Medulla oblongata (tissue), 1 donor: ENCODE measurements at regions not wholly inside any gene's neighbourhood (a gene's known extent, or its start where the extent isn't known, plus 50 kb on each side); places are given as distances from the start of the nearest gene placed in this dataset.

Experiments used
- DNase-seq: peaks from one replicate; pipeline ENCODE4 v3.0.0-alpha.2; 2015; ENCODE audit errors: extremely low spot score

DNA sequence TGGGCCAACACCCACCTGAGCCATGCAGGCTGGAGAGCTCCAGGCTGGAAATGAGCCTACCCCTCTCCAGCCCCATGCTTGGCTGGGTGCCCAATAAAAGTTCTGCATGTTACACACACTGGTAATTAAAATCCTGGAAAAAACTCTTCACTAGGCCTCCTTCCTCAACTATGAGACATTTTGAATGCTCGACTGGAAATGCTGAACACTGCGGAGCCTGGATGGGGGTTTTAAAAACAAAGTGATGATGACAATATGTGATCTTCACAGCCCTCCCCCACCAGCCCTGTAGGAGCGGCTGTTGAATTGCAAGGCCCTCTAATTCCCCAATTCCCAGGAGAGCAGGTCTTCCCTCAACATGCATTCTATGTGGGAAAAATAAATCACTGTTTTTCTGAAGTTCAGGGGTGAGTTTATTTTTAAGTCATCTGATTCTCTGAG lies 179.2 kb downstream of the TTC32 start:
- DNase-seq, result no peak

DNA sequence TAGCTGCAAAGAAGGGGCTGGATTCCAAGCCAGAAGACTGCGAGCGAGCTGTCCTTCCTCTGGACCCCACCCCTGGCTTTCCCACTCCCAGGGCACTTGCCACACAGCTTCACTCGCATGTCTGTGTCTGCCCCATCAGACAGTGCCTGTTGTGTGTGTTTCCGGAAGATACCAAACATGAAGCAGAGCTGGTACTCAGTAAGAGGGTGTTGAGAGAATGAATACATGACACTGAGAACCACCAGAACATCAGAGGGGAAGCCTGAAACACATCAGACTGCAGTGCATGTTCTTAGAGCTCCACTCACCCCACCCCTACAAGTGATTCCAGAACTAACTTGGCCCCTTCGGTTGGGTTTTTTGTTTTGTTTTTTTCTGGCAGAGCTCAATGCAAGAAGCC lies 181.5 kb downstream of the TTC32 start:
- no peak for DNase-seq

DNA sequence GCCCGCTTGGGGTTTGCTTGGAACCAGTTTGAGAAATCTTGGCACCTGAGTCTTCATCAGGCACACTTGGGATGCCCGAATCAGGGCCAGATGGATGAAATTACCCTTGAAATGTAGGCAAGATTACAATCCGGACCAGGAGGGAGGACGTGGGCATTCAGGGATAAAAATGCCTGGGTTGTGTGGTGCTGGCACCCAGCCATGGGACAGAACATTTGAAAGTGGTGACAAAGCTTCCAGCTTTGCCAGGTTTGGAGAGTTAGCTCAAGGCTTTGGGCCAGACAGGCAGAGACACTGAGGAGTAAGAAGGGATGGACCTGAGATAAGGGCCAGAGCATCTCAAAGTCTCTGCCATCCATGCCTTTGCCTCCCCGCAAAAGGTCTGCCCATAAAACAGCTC lies 182.2 kb downstream of the TTC32 start:
- no peak for DNase-seq

DNA sequence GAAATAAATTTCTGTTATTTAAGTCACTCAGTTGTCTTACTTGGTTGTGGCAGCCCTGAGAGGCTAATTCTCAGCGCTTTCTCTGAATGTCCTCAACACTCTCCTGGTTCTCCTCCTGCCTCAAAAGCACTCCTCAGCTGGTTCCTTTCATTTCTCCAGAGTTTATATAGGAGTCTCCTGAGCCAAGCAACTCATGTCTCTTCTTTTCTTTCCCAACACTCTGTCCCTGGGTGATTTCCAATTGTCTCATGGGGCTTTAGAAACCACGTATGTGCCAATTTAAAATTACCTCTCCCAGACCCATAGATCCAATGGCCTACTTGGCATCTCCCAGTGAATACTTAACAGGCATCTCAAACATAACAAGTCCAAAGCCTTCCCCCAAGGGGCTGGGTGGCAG lies 184.3 kb downstream of the TTC32 start:
- no peak for DNase-seq

DNA sequence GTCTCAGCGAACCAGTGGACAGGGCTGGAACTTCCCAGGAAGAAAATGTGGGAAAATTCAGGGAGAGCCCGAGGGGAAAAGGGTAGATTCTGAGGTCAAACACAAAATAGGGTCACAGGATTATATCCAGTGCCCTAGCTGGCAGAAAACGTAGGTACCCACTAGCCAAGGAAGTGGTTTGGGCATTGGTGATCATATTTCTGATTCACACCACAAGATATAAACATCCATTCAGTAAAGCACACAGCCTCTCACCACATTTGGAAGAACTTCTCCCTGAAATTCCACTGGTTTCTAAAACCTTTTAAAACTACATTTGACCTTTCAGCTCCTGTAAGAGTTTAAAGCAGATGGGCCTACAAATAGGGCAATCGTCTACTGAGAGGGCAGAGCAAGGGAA lies 186.9 kb downstream of the TTC32 start:
- DNase-seq, result no peak

DNA sequence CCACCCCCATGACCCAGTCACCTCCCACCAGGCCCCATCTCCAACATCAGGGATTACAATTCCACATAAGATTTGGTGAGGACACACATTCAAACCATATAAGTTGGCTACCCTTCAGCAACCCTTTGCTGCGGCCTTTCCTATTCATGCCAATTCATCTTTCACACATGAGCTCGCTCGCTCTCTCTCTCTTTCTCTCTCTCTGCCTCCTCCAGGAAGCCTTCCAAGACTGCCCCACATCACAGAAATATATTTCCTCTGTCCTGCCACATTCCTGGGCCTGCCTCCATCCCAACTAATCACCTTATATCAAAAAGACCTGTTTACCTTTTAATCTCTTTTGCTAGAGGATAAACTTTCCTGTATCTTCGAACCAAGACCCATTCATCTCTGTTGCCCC lies 188.9 kb downstream of the TTC32 start:
- DNase-seq, result no peak

DNA sequence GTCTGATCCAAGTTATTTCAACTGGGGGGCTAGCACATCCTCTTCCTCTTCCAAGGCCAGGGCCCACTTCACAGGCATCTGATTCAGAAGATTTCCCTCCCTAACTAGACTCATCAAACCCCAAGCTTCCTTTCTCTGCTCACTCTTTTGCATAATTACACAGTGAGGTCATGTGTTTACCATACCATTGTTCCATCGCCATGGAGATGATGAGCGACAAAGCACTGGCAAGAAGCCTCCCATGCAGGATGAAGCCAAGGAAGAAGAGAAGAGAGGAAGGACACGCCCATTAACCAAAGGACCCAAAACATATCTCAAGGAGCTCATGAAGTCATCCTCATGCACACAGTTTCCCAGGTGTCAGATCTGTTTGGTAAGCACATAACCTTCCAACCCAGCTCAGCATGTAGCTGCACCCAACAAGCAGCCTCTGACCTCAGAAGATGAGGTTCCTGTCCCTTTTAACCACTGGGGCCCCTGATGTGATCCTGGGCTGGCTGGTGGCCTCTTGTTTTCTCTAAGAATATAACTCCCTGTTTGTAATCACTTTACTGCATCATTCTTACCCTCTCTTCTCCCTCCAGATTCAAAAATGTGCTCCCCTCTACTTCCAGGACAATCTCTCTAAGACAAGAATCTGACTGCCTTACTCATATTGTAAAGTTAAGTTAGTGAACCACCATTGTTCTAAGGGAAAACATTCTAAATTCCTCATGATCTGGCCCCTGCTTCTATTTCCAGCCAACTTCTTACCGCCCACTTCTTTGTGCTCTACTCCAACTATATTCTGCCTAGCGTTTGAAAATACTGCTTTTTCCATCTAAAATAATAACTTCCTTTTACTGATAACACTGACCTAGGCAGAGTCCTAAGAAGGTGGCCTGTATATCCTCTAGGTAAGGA lies 190.1 kb downstream of the TTC32 start:
- DNase-seq, result peak; percentile 19

DNA sequence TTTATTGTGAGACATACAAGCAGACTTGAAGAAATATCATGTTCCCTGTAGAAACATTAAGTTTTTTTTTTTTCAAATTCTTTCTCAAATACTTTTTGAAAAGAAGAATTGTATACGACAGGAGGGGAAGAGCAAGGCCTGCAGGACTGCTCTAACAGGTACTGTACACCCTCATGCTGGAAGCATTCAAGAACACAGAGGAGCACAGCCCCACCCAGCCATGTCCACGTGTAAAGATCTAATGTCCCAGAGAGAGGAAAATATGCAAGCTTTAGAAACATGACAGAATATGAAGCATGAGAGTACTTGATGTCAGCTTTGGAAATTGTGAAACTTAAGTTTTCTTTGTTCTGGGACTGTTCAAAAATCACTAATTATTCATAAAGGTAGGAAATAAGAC lies 191.6 kb downstream of the TTC32 start:
- no peak for DNase-seq

DNA sequence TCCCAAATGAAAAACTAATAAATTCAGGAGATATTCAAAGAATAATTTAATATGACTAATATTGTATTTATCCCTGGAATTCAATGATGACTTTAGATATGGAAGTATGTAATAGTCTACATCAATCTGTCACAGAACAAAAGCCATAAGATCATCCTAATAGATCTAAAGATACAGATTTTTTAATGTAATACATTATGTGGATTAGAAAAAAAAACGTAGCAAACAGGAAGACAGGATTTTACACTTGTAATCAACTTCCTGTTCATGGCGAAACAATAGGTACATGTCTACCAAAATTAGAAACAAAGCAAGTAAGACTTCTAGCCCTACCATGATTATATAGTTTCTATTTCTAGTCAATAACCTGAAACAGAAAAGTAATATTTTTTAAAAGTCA lies 192.2 kb downstream of the TTC32 start:
- no peak for DNase-seq

DNA sequence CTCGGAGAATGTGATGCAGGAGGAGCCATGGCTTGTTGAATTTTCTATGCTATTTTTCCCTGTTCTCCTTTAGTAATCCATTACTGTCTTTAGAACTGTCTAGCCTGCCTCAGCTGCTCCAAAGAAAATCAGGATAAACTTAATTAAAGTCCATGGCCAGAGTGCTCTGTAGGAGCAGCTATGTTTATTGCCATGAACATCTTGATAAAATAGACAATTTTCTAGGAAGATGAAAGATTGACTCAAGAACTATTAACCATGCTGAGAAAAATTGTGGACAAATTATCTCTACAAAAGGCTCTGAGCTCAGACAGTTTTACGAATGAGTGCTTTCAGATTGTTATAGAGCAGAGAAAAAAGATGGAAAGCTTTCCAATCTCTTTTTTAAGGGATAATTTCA lies 193.0 kb downstream of the TTC32 start:
- no peak for DNase-seq

DNA sequence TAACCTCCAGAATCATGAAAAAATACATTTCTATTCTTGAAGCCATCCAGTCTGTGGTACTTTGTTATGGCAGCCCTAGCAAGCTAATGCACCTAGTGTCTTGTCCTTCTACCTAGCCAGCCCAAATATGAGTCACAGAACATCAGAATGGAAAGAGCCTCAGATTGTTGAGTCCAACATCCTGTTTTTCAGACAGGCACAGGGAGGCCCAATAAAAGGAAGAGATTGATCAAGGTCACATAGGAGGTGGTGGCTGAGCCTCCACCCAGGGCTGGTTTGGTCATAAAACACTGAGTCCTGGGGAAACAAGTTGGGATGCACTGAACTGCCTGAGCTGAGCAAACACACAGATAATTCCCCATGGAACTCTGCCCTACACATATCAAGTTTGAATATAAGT lies 195.5 kb downstream of the TTC32 start:
- DNase-seq, result no peak

DNA sequence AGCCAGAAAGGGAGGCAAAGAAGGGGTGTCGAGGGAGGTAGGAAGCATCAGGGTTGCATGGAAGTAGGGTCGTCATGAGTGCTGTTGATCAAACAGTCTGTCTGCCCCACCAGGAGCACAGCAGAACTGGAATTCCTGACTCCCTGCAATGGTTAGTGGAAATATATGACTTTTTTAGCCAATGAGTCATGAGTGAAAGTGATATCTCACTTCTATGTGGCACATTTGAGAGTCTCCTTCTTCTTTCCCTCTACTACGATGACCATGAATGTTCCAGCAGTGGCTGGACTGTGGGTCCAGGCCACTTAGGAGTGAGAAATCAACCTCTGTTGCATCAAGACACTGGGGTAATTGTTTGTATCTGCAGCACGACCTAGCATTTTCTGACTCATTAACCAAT lies 199.5 kb downstream of the TTC32 start:
- no peak for DNase-seq

DNA sequence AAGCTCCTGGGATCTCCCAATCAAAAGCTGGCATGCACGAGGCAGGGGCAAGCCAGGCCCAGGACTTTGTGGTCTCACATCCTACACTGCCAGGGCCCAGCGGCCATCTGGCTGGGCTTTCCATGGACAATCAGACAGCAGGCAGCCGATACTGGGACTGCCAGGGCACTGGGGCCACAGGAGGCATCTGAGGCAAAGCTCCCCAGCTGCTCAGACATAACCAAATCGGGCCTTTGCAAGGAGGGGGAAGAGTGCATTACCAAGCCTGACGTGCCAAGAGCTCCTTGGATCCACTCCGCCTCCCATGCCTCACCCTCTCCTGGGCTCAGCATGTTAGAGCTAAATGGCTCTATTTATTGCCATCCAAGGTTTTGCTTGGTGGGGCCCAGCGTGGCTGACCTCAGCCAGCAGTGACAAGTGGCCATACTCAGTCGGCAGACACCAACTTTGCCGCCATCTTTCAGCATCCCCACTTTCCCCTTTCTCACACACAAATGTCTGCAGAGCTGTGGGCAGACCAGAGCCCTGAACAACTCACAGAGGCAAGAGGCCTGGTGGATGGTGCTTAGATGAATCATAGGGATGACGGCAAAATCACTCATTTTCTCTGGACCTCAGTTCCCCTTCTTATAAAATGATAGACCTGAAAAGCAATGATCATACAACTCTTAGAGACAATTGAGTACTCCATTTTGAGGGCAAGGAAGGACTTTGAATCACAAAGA lies 200.8 kb downstream of the TTC32 start:
- no peak for DNase-seq

DNA sequence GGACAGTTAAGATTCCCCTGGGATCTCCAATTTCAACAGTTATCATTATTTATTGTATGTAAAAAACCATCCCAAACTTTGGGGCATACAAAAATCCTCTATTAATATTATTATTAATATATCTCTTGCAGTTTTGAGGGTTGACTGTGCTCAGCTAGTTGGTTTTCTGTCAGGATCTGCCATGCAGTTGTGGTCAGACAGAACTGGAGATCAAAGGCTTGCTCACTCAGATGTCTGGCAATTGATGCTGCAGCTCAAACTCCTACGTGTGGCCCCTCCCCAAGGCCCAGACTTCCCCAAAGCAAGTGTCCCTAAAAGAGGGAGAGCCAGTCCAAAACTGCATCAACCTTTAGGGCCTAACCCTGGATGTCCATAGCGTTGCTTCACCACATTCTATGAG lies 204.7 kb downstream of the TTC32 start:
- no peak for DNase-seq

DNA sequence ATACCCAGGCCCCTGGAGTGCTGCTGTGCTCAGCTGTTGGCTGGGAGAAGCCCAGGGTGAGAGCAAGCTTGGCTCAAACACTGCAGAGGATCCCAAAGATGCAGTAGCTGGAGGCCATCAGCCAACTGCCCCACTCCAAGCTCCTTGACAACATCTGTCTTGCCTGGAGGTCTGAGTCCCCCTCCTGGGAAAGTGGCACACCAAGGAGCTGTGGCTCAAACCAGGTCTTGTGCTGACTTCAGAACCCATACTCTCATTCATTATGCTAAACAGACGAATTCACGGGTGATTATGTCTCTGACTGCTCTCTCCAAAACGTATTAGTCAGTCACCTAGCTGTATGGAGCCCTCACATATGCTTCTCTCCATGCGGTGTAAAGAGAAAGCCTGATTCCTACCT lies 206.1 kb downstream of the TTC32 start:
- DNase-seq, result no peak

DNA sequence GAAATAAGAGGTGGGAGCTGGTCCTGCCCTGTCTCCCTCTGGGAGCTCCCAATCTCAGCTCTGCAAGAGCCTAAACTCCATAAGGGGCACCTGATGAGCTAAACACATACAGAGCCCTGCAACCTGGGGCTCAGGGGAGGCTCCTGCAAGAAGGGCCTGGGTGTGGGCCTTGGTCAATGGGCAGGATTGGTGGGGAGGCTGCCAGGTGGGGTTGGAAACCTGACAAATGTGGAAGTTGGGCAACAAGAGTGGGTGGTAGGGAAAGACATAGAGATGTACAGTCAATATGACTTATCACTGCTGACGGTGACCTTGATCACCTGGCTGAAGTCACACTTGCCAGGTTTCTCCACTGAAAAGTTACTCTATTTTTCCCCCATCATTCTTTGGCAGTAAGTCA lies 209.9 kb downstream of the TTC32 start:
- DNase-seq, result no peak

DNA sequence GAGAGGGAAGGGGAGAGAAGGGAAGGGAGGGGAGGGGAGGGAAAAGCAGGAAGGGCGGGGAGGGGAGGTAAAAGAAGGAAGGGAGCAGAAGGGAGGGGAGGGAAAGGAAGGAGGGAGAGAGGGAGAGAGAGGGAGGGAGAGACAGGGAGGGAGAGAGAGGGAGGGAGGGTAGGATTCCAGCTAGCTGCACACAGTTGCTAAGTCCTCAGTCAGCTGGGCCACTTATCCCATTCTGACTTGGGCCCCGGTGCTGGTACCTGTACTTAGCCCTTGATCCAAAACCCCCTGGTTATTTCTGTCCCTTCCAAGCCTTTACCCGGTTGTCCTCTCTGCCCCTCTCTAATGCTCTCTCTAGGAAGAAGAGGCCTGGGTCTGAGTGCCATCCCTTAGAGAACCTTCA lies 211.4 kb downstream of the TTC32 start:
- DNase-seq, result no peak

DNA sequence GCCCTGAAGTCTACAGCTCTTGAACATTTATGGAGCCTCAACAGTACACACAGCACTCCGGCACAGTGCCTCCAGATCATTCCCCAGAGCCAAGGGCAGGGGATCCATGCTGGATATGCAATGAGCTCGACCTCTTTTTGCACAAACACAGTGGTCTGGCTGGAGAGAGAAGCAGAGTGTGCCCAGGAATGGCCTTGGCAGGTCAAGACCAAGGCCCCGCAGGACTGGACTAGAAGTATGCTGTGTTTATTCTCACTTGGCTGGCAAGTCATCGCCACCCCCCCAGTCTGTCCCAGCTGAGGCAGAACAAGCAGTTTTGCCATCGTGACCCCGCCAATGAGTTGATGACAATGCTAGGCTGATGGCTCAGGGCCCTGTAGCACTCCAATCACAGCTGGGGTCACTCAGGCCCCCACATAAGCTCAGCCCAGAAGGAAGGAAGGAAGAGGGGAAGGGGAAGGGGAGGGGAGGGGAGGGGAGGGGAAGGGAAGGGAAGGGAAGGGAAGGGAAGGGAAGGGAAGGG lies 212.1 kb downstream of the TTC32 start:
- no peak for DNase-seq

DNA sequence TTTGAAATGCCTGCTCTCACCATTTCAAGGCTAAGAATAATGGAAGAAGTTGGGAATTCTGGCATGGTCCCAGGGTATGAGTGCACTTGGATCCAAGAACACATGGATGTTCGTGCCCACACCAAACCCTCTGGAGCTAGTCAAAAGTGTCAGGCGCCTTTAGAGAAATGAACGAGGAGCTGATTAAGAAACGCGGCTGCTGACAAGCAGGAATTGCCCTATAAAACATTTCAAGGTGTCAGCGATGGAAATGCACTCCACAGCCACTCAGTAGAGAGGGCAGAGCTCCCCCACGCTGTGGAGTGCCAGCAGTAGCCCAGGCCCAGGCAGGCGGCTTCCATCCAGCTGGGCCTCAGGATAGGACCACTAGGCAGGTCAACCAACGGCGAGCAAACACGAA lies 213.7 kb downstream of the TTC32 start:
- DNase-seq, result no peak

DNA sequence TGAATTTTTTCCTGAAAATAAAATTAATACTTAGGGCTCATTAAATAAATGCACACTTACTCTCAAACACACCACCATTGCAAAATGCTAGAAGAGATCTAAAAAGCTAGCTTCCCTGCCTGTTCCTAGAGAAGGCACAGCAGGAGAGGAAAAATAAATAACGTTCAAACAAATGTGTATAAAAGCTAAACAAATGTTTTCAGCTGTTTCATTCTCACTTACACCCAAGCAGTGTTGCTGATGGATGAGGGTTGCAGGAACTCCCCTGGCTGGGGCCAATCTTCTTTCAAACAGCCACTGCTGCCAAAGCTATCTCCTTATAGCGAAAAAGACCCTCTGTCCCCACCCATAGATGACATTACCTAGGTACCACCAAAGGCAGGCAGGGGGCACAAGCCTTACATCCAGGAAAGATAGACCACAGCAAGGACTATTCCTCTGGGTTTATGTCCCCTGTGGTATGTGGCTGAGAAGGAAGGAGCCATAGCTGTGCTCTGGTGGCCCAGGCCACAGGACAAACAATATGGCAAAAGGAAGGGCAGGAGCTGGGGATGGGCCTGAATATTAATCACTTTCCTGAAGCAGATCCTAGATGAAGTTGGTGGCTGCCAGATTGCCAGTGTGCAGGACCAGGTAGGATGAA lies 214.6 kb downstream of the TTC32 start:
- no peak for DNase-seq

DNA sequence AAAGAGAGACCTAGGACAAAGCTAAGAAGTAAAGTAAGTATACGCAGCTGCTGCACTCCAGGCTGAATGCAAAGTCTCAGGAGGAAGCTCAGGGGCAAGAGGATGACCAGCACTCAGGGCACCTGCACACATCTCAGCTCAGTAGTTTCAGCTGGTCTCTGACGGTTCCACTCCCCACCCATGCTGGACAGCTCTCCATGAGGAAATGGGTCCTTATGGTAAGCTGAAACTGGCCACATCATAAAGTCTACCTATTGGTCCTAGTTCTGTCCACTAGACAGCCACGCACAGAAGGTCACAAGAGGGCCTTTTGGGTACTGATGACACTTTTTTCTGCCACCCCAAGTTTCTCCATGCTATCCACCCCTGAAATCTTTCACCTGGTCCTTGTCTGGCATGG lies 215.3 kb downstream of the TTC32 start:
- no peak for DNase-seq

DNA sequence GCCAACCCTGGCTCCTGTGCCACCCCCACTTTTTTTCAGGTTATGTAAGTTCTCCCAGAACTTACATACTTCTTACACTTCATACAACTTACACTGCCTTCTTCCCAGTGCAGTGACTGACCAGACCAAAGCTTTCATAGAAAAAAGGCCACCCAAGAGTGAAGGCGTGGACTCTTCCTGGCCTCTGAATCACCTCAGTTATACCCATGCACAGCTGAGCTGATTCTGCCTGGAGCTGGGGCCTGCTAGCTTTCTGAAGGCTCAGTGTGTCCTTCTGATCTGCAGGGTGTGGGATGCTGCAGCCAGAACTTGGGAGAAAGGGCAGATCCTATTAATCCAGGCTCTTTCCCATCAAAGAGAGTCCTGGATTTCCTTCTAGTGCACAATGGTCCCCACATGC lies 216.1 kb downstream of the TTC32 start:
- no peak for DNase-seq

DNA sequence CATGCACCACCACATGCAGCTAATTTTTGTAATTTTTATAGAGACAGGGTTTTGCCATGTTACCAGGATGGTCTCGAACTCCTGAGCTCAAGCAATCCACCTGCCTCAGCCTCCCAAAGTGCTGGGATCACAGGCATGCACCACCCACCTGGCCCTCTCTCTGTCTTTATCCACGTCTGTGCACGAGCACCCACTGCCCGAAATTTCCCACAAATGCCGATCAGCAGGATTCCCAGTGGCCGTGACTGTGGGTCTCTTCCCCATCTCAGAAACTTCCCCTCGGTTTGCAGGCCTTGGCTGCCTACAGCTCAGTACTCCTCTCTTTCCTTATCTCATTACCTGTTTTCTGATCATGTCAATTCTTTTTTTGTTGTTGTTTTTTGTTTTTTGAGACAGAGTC lies 217.3 kb downstream of the TTC32 start:
- DNase-seq, result no peak
